ENCODE measurements at regions not wholly inside any gene's neighbourhood (a gene's known extent, or its start where the extent isn't known, plus 50 kb on each side); places are given as distances from the start of the nearest gene placed in this dataset.

DNA sequence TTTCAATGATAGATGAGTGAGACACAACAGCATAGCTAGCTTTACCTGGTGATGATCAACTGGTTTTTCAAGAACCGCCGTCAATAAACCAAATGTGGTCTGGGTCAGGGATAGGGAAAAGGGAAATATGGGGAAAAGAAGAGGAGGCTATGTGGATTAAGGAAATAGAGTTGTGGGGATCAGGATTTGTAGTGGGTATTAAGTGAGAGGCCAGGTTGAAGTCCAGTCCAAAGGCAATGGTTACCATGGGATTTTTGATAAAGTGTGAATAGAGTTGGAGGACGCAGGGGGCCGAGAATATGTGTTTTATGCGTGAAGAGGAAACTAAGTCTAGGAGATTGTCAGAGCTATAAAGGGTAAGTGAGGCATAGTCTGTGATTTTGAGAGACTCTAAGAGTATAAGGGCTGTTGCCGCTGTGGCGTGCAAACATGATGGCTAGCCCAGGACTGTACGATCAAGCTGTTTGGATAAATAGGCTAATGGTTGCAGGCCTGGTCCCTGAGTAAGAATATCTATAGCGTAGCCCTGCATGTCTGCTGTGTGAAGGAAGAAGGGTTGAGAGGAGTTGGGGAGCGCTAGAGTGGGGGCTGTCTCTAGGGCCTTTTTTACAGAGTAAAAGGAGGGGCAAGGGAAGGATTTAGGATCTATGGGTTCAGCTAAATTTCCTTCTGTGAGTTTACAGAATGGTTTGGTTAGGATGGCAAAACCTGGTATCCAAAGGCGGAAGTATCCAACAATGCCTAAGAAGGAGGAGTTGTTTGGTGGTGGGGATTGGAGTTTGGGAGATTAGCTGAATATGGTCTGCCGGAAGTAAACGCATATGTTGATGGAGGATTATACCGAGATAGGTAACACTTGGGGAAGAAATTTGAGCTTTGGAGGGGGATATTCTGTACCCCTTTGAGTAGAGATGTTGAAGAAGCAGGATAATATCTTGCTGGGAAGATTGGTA lies 749.7 kb upstream of the ADGRB3 start:
- Histone ChIP-seq H3K79me1 (ENCODE audit: low read depth, low read length) (no peaks in the 10 kb centered on the region), H3K27ac (replicated peaks; ENCODE audit: low read length) (no peak overlapping the region), H4K91ac (ENCODE audit: low read depth, low read length, poor library complexity) (no peak overlapping the region), H2BK15ac (ENCODE audit: low read length) (no peak overlapping the region), H3K4me2 (ENCODE audit: insufficient read depth, low read length, poor library complexity, severe bottlenecking) (no peak overlapping the region), H3K23ac (ENCODE audit: low read depth, low read length, poor library complexity) (no peak overlapping the region), H3K4me3 (ENCODE audit: low read length in 2 of 2) (no peak overlapping the region), H3K14ac (ENCODE audit: low read length) (no peak overlapping the region), H3K36me3 (replicated peaks in 1 of 2; ENCODE audit: control insufficient read depth in 2 of 2, insufficient read depth in 2 of 2, low read length in 2 of 2) (no peaks in the 10 kb centered on the region), H3K18ac (ENCODE audit: low read length) (no peak overlapping the region), H2BK12ac (ENCODE audit: low read length) (no peak overlapping the region), H2AK5ac (ENCODE audit: low read depth, low read length) (no peak overlapping the region), H3K9me3 (replicated peaks in 1 of 2; ENCODE audit: control insufficient read depth in 2 of 2, insufficient read depth in 1 of 2, low read depth in 1 of 2, low read length in 2 of 2) (no peaks in the 10 kb centered on the region), H3K4ac (ENCODE audit: low read length) (no peak overlapping the region), H2AFZ (ENCODE audit: low read length) (no peak overlapping the region), H2BK120ac (ENCODE audit: low read depth, low read length) (no peak overlapping the region), H4K8ac (ENCODE audit: low read depth, low read length) (no peak overlapping the region), H2BK5ac (ENCODE audit: low read length) (no peak overlapping the region), H3K4me1 (ENCODE audit: control insufficient read depth in 2 of 2, insufficient read depth in 1 of 2, low read depth in 1 of 2, low read length in 2 of 2) (no peaks in the 10 kb centered on the region), H3K27me3 (ENCODE audit: control insufficient read depth in 3 of 3, insufficient read depth in 3 of 3, low read depth in 1 of 3, low read length in 3 of 3) (no peaks in the 10 kb centered on the region), H3K9ac (ENCODE audit: low read depth, low read length, poor library complexity) (no peak overlapping the region)
- 100% methylated on average over 3 of the region's 14 CpGs; no CpG with 5 or more reads in 1 of the 2 donors for WGBS, 2 donors (ENCODE audit: extremely low coverage in 2 of 2, insufficient read length in 2 of 2, insufficient replicate concordance in 1 of 2)
- DNase-seq (ENCODE audit: low spot score), result no peak

DNA sequence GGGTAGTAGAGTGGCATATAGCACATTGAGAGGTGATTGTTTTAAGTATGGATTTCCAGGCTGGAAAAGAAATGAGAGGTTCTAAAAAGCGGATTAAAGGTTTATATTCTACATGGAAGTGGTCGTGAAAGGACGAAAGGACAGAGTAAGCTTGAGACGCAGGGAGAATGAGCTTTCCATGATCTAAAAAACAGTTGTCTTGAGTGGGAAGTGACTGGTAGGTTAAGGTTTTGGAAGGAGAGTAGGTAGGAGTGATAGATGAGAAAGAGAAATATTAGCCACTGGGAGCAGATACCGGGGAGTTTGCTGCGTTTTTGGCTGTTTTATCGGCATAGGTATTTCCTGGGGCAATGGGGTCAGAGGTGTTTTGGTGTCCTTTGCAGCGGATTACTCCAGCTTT lies 750.6 kb upstream of the ADGRB3 start:
- Histone ChIP-seq H3K4me3 (ENCODE audit: low read length in 2 of 2) (no peak overlapping the region), H2AFZ (ENCODE audit: low read length) (no peak overlapping the region), H3K4me2 (ENCODE audit: insufficient read depth, low read length, poor library complexity, severe bottlenecking) (no peak overlapping the region), H3K9ac (ENCODE audit: low read depth, low read length, poor library complexity) (no peak overlapping the region), H2BK5ac (ENCODE audit: low read length) (no peak overlapping the region), H3K23ac (ENCODE audit: low read depth, low read length, poor library complexity) (no peak overlapping the region), H3K9me3 (replicated peaks in 1 of 2; ENCODE audit: control insufficient read depth in 2 of 2, insufficient read depth in 1 of 2, low read depth in 1 of 2, low read length in 2 of 2) (no peaks in the 10 kb centered on the region), H4K91ac (ENCODE audit: low read depth, low read length, poor library complexity) (no peak overlapping the region), H2AK5ac (ENCODE audit: low read depth, low read length) (no peak overlapping the region), H3K4me1 (ENCODE audit: control insufficient read depth in 2 of 2, insufficient read depth in 1 of 2, low read depth in 1 of 2, low read length in 2 of 2) (no peaks in the 10 kb centered on the region), H3K79me1 (ENCODE audit: low read depth, low read length) (no peaks in the 10 kb centered on the region), H3K4ac (ENCODE audit: low read length) (no peak overlapping the region), H2BK120ac (ENCODE audit: low read depth, low read length) (no peak overlapping the region), H4K8ac (ENCODE audit: low read depth, low read length) (no peak overlapping the region), H3K14ac (ENCODE audit: low read length) (no peak overlapping the region), H2BK12ac (ENCODE audit: low read length) (no peak overlapping the region), H3K27ac (replicated peaks; ENCODE audit: low read length) (no peak overlapping the region), H3K36me3 (replicated peaks in 1 of 2; ENCODE audit: control insufficient read depth in 2 of 2, insufficient read depth in 2 of 2, low read length in 2 of 2) (no peaks in the 10 kb centered on the region), H2BK15ac (ENCODE audit: low read length) (no peak overlapping the region), H3K27me3 (ENCODE audit: control insufficient read depth in 3 of 3, insufficient read depth in 3 of 3, low read depth in 1 of 3, low read length in 3 of 3) (no peaks in the 10 kb centered on the region), H3K18ac (ENCODE audit: low read length) (no peak overlapping the region)
- DNase-seq (ENCODE audit: low spot score), result no peak
- WGBS, 2 donors (ENCODE audit: extremely low coverage in 2 of 2, insufficient read length in 2 of 2, insufficient replicate concordance in 1 of 2), result 86% methylated on average over 1 of the region's 8 CpGs; no CpG with 5 or more reads in 1 of the 2 donors

DNA sequence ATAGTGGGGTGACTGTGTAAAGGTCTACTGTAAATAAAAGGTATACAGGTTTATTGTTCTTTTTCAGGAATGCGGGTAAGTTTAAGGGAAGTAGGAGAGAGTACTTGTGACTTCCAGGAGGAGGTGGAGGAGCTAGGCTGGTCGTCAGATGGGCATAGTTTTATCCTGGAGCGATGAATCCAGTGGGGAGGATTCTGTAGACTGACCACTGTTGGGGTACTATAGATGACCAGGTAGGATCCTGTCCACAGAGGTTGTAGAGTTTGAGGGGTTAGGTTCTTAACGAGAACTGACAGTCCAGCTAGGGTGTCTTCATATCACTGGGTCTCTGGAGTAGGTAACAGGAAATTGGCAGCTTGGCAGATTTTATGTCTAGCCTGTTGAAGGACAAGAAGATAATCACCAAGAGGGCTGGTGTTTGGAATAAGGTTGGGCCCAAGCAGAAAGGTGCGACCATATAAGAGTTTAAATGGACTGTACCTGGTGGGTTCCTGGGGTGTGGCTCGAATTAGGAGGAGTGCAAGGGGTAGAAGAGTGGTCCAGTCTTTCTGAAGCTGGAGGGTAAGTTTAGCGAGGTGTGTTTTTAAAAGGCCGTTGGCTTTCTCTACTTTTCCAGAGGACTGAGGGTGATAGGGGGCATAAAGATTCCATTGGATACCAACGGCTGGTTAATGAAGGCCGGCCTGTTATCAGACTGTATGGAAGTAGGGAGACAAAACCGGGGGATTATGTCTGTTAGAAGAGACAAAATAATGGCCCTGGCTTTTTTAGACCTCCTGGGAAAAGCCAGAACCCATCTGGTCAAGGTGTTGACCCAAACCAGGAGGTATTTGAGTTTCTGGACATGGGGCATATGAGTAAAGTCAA lies 751.3 kb upstream of the ADGRB3 start:
- Histone ChIP-seq H2BK120ac (ENCODE audit: low read depth, low read length) (no peak overlapping the region), H2BK12ac (ENCODE audit: low read length) (no peak overlapping the region), H3K18ac (ENCODE audit: low read length) (no peak overlapping the region), H2AK5ac (ENCODE audit: low read depth, low read length) (no peak overlapping the region), H3K9me3 (replicated peaks in 1 of 2; ENCODE audit: control insufficient read depth in 2 of 2, insufficient read depth in 1 of 2, low read depth in 1 of 2, low read length in 2 of 2) (no peaks in the 10 kb centered on the region), H4K8ac (ENCODE audit: low read depth, low read length) (no peak overlapping the region), H3K4me1 (ENCODE audit: control insufficient read depth in 2 of 2, insufficient read depth in 1 of 2, low read depth in 1 of 2, low read length in 2 of 2) (no peaks in the 10 kb centered on the region), H3K4me3 (ENCODE audit: low read length in 2 of 2) (no peak overlapping the region), H3K4me2 (ENCODE audit: insufficient read depth, low read length, poor library complexity, severe bottlenecking) (no peak overlapping the region), H4K91ac (ENCODE audit: low read depth, low read length, poor library complexity) (no peak overlapping the region), H2BK5ac (ENCODE audit: low read length) (no peak overlapping the region), H3K9ac (ENCODE audit: low read depth, low read length, poor library complexity) (no peak overlapping the region), H3K79me1 (ENCODE audit: low read depth, low read length) (no peaks in the 10 kb centered on the region), H3K14ac (ENCODE audit: low read length) (no peak overlapping the region), H2BK15ac (ENCODE audit: low read length) (no peak overlapping the region), H3K27ac (replicated peaks; ENCODE audit: low read length) (no peak overlapping the region), H2AFZ (ENCODE audit: low read length) (no peak overlapping the region), H3K36me3 (replicated peaks in 1 of 2; ENCODE audit: control insufficient read depth in 2 of 2, insufficient read depth in 2 of 2, low read length in 2 of 2) (no peaks in the 10 kb centered on the region), H3K4ac (ENCODE audit: low read length) (no peak overlapping the region), H3K27me3 (ENCODE audit: control insufficient read depth in 3 of 3, insufficient read depth in 3 of 3, low read depth in 1 of 3, low read length in 3 of 3) (no peaks in the 10 kb centered on the region), H3K23ac (ENCODE audit: low read depth, low read length, poor library complexity) (no peak overlapping the region)
- WGBS, 2 donors (ENCODE audit: extremely low coverage in 2 of 2, insufficient read length in 2 of 2, insufficient replicate concordance in 1 of 2), result no CpG with 5 or more reads among the region's 11 CpGs
- no peak for DNase-seq (ENCODE audit: low spot score)

All from neuronal stem cell (in vitro differentiated cells).